SK-N-DZ (cell line): ENCODE measurements at regions not wholly inside any gene's neighbourhood (a gene's known extent, or its start where the extent isn't known, plus 50 kb on each side); places are given as distances from the start of the nearest gene placed in this dataset.
"Not testable (repeated sequence)": the region's sequence is repeated elsewhere in the genome, so short reads cannot be mapped to it uniquely, and the experiment has no call there.

ENCODE experiments used
- DNase-seq: peaks from one replicate; pipeline ENCODE4 v3.0.0-alpha.2; 2015; ENCODE audit warnings: low spot score

- DNase-seq: no peak
Observed at GRCh38 chr20:48440916-48441315, 386.9 kb downstream of the PREX1 start.

DNA sequence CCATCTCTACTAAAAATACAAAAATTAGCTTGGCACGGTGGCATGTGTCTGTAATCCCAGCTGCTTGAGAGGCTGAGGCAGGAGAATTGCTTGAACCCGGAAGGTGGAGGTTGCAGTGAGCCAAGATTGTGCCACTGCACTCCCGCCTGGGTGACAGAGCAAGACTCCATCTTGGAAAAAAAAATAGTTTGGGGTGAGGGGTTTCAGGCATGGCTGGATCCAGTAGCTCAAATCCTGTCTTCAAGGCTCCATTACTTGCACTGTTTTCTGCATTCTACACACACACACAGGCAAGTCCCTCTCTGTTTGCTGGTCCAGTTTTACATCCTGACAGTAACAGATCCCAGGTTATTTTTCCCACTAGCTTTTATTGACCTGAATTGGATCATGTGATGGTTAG, 387.5 kb downstream of the PREX1 start:
- not testable (repeated sequence) for DNase-seq

DNA sequence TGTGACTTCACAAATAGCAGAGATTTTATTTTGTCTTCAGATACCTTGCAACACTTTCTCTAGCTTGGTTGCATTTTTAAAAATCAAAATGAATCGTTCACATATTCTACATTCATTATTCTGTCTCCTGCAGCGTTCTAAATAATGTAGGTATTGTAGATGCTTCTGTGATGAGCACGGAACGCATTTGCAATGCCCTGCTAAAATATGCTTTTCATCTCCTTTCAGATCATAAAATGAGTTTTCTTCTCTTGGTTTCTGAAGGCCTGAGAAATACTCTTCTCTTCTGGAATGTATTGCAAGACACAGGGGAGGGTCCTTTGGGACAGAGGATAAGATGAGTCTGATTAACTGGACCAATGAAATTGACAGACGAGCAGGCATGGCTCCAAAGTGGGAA, 390.7 kb downstream of the PREX1 start:
- DNase-seq: no peak

DNA sequence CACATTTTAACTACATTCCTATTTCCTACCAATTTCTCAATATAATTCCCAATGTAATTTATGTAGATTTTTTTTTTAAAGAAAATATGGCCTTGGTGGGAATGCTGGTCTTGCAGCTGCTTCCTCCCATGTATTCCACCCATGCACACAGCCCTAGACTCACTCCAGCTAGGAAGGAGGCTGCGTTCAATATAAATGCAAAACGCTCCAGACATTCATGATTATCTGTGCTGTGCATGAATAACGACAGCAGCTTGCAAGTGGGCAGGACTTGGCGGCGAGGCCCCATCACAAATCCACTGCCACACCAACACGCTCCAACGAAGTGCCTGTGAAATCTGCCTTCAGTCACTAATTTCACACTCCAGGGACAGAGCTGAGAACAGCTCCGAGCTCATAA, 391.2 kb downstream of the PREX1 start:
- not testable (repeated sequence) for DNase-seq

DNA sequence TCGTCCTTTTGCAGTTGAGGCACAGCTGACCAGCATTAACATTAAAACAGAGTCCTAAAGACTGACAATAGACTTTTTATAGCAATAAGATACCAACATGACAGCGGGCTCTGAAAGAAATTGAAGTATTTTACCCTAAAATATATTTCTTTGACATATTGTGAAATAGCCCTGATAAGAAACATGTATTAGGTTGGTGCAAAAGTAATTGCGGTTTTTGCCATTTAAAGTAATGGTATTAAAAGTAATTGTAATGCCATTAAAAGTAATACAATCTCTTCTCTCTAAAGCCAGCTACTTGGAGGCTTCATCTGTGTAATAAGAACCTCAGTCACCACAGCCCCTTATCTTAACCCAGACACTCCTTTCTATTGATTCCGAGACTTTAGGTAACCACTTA, 394.6 kb downstream of the PREX1 start:
- no peak for DNase-seq

GRCh38 chr20:48432494-48432832, 395.3 kb downstream of the PREX1 start:
- DNase-seq: no peak

DNA sequence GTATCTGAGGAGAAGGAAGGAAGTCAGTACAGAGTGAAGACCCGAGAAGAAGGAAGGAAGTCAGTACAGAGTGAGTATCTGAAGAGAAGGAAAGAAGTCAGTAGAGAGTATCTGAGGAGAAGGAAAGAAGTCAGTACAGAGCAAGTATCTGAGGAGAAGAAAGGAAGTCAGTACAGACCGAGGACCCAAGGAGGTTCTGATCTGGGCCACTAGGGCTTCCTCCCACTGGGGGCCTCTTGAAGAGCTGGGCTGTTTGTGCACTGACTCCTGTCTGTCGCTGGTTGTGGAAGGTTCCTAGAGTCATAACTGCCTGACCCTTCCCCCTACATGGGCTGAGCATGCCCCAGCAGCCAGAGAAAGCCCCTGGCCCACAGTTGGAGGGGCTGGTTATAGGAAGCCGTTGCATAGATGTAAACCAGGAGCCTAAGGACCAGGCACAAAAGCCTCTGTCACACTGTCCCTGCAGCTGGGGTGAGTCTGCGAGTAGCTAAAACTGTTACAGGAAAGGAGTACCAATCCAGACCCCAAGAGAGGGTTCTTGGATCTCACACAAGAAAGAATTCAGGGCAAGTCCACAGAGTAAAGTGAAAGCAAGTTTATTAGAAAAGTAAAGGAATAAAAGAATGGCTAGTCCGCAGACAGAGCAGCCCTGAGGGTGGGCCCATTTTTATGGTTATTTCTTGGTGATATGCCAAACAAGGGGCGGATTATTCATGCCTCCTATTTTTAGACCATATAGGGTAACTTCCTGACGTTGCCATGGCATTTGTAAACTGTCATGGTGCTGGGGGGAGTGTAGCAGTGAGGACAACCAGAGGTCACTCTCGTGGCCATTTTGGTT, 395.9 kb downstream of the PREX1 start:
- no peak for DNase-seq

- DNase-seq: no peak
Observed at GRCh38 chr20:48426630-48427029, 401.2 kb downstream of the PREX1 start.

- no peak for DNase-seq
Observed at GRCh38 chr20:48425817-48426612, 401.8 kb downstream of the PREX1 start.

DNA sequence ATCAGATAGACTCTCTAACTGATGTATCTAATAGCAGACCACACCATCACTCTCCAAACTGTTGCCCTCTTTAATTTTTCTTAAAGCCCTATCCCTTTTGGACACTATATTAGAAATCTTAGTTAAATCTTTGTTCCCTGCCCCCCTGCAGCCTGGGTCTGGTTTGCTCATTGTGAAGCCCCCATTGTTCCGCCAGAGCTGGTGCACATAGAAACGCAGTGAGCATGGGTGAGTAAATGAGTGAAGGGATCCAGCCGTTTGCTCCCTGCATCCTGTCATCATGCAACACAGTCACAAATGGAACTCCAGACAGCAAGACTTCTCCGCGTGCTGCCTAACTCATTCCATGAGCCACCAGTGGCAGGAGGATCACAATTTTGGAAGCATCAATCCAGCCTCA, 402.5 kb downstream of the PREX1 start:
- DNase-seq: no peak

DNA sequence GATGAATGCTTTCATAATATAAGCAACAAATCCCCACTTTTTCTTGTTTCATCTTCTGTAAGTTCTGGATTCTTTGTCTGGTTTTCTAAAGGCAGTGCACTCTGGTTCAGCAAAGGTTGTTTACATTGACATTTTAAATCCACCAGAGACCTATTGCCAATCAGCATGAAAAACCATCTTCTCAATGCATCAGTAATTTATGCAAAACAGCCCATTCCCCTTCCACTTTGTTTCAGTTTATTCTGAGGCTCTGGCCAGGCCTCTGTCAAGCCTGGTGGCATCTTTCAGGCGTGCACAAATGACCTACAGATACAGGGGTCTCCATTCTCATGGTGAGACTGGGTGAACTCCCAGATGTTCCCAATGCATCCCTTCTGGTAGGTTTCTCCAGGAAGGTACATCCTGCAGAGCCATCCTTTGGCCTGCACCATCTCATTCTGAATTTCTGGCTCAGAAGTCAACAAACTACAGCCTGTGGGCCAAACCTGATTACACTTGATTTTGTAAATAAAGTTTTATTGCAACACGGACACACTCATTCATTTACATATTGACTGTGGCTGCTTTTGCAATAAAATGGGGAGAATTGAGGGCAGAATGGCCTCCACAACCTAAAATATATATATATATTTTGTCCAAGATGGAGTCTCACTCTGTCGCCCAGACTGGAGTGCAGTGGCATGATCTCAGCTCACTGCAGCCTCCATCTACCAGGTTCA, 405.4 kb downstream of the PREX1 start:
- no peak for DNase-seq

GRCh38 chr20:48421547-48421946, 406.3 kb downstream of the PREX1 start:
- no peak for DNase-seq

GRCh38 chr20:48420176-48420575, 407.6 kb downstream of the PREX1 start:
- no peak for DNase-seq

DNA sequence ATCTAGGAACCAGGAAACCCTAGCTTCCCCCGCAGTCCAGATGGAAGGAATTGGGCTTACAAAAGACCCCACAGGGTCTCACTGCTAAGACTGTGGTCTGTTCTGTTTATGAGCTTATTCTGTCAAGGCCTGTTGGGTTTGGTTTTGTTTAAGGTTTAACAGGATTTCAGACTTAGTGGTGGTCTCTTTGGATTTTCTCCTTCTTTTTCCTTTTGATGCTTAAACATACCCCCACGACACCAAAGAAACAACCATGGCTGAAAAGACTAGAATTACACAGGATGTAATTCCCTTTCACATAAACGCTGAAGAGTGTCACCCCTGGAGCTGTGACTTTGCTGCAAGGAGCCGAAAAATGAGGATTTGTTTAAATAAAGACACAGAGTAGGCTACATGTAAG, 408.6 kb downstream of the PREX1 start:
- DNase-seq: no peak

GRCh38 chr20:48416002-48416401, 411.8 kb downstream of the PREX1 start:
- DNase-seq: no peak

DNA sequence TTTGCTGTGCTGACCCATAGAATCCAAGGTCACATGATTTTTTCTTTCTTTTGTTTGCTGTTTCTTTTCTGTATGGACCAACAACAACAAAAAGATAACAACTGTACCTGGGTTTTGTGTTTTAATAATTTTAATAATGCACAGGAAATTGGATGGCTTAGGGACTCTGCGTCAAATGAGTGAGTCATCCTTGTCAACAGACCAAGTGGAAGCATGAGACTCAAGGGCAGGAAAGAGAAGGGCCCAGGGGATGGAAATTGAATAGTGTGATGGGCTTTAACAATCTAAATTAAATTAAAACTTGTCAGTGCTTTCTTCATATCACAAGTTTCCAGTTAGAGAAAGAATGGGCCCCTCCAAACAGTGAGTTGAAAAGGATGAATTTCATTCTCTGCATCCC, 413.0 kb downstream of the PREX1 start:
- DNase-seq: no peak

- DNase-seq: no peak
Observed at GRCh38 chr20:48411919-48412522, 415.8 kb downstream of the PREX1 start.

- no peak for DNase-seq
Observed at GRCh38 chr20:48411245-48411644, 416.6 kb downstream of the PREX1 start.

DNA sequence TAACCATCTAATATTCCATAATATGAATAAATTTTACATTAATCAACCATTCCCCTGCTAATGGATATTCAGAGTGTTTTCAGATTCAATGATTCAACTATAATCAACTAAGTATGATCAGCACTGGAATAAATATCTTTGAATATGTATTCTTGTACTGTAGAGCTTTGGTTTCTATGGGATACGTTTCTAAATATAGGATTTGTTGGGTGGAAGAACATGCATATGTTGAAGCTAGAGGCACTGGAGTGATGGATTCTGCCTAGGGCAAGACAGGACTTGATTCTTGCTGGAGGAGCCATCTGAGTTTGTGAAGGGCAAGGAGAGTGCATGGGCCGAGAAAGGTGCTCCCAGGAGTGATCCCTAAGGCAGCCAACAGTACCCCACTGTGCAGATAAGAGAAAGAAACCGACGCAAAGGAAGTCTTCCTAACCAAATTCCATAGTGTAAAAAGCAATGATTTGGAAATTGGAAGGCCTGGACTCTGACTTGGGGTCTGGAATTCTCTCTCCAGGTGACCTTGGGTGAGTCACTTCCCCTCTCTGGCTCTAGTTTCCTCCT, 418.7 kb downstream of the PREX1 start:
- no peak for DNase-seq

- no peak for DNase-seq
Observed at GRCh38 chr20:48407710-48408109, 420.1 kb downstream of the PREX1 start.

DNA sequence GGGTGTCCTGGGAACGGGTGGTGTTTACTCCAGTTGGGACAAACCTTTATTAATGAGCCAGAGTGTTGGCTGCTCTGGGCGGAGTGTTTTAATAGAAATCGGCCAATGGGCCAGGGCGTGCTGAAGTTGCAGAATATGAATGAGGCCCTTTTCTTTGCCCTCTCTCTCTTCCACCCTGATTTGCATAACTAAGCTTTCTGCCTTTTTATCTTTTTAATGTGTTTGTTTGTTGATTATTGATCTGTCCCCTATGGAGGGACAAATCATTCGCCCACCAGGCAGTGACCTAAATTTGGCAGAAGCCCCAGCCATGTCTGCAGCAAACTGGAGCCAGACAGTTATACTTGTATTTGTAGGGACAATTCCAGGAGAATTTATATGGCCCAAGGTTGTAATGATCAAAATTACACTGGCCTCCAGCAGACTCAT, 420.9 kb downstream of the PREX1 start:
- no peak for DNase-seq

DNA sequence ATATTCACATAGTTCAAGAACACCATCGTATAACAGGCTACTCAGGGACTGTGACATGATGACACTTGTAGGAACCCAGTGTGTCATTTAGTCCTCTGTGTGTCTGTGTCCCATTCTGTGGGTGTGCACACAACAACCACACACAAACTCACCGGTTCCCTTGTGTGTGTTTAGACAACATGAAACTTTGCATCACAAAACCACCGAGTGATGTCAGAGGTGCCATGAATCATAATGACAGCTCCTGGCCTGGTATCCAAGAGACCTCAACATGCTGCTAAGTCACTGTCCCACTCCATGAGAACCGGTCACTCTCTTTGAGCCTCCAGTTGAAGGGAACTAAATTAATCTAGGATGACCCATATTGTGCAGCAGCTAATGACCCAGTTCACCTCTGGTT, 421.3 kb downstream of the PREX1 start:
- no peak for DNase-seq
